ENCODE measurements at regions not wholly inside any gene's neighbourhood (a gene's known extent, or its start where the extent isn't known, plus 50 kb on each side); places are given as distances from the start of the nearest gene placed in this dataset.

- TF ChIP-seq CTCF (conservative IDR thresholded peaks at IDR 0.05 in 1 of 2, IDR thresholded peaks at IDR 0.05 in 1 of 2; ENCODE audit: extremely low read depth in 1 of 2, insufficient read depth in 1 of 2, low read depth in 1 of 2, low read length in 2 of 2) = no peak
- TF ChIP-seq EZH2 (IDR thresholded peaks at IDR 0.05; ENCODE audit: borderline replicate concordance, low read length) = no peak
Measured at GRCh38 chr12:89999699-90000505, 291.3 kb upstream of the ATP2B1 start.
